ENCODE measurements at regions not wholly inside any gene's neighbourhood (a gene's known extent, or its start where the extent isn't known, plus 50 kb on each side); places are given as distances from the start of the nearest gene placed in this dataset.

DNA sequence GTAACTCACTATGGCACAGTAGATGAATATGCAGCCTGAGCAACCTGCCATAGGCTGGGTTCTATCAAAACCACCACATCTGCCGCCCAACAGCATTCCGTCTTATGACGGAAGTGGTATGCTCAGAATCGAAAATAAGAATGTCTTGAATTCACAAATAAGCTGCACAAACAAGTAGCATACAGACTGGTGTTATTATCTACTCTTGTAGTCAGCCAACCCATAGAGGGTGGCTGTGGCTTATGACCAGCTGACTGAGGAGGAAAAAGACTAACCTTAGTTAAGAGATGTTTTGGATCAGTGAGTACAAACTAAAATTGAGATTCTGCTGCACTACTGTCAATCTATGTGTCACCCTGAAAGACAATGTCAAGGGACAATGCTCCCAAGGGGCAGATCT lies 1255.1 kb upstream of the EYS start:
- Histone ChIP-seq H3K18ac (ENCODE audit: extremely low read depth, low read length) (no peak overlapping the region), H3K14ac (ENCODE audit: insufficient read length) (no peak overlapping the region), H3K23ac (ENCODE audit: insufficient read length) (no peak overlapping the region), H2AFZ (ENCODE audit: low read length) (no peak overlapping the region), H3K9me3 (ENCODE audit: insufficient read depth in 2 of 2, low read depth in 1 of 2, low read length in 1 of 2) (no peaks in the 10 kb centered on the region), H3K9ac (replicated peaks in 1 of 4; ENCODE audit: extremely low read depth in 1 of 4, low read depth in 3 of 4, low read length in 3 of 4) (no peak overlapping the region), H2BK20ac (ENCODE audit: low read length) (no peak overlapping the region), H2BK120ac (replicated peaks; ENCODE audit: low read depth, low read length) (no peak overlapping the region), H3K4me3 (ENCODE audit: extremely low read depth in 1 of 4, insufficient read depth in 2 of 4, low read depth in 3 of 4, low read length in 4 of 4) (no peak overlapping the region), H3K4ac (replicated peaks; ENCODE audit: insufficient read length, low read depth, low read length) (no peak overlapping the region), H3K23me2 (ENCODE audit: low read depth, low read length) (no peaks in the 10 kb centered on the region), H3K27ac (ENCODE audit: low read depth, low read length) (no peak overlapping the region), H4K8ac (ENCODE audit: extremely low read depth, insufficient read depth, low read length) (no peak overlapping the region), H4K91ac (replicated peaks; ENCODE audit: insufficient read length, low read length) (no peak overlapping the region), H3K56ac (replicated peaks; ENCODE audit: insufficient read length, low read depth, low read length) (no peak overlapping the region), H2BK15ac (ENCODE audit: low read length) (no peak overlapping the region), H2BK5ac (ENCODE audit: low read depth, low read length) (no peak overlapping the region), H4K5ac (ENCODE audit: insufficient read length, low read depth, low read length) (no peak overlapping the region), H2BK12ac (ENCODE audit: low read depth, low read length) (no peak overlapping the region), H4K20me1 (replicated peaks in 1 of 2; ENCODE audit: control insufficient read depth in 1 of 2, insufficient read depth in 2 of 2, low read length in 2 of 2) (no peaks in the 10 kb centered on the region), H3K79me2 (ENCODE audit: control insufficient read depth in 1 of 2, insufficient read depth in 2 of 2, low read length in 2 of 2) (no peaks in the 10 kb centered on the region), H3K79me1 (ENCODE audit: low read depth, low read length) (no peaks in the 10 kb centered on the region), H3K4me2 (ENCODE audit: insufficient read depth in 1 of 2, low read depth in 2 of 2, low read length in 2 of 2) (no peak overlapping the region), H3K4me1 (replicated peaks in 1 of 4; ENCODE audit: control insufficient read depth in 3 of 4, insufficient read depth in 4 of 4, low read length in 3 of 4) (no peaks in the 10 kb centered on the region), H3K27me3 (replicated peaks in 1 of 4; ENCODE audit: control insufficient read depth in 3 of 4, extremely low read depth in 1 of 4, insufficient read depth in 3 of 4, low read length in 3 of 4) (no peaks in the 10 kb centered on the region), H2AK5ac (ENCODE audit: low read depth, low read length) (no peak overlapping the region), H3K36me3 (ENCODE audit: control insufficient read depth in 2 of 4, insufficient read depth in 4 of 4, low read length in 3 of 4) (no peaks in the 10 kb centered on the region)
- 88% methylated on average over 4 of the region's 4 CpGs; no CpG with 5 or more reads in 1 of the 2 experiments for WGBS, 2 experiments (ENCODE audit: extremely low coverage in 1 of 2, insufficient coverage in 1 of 2, insufficient read length in 1 of 2, insufficient replicate concordance in 2 of 2, low coverage in 1 of 2, low lambda C conversion rate in 2 of 2, missing lambda C conversion rate in 1 of 2)
- POLR2A ChIA-PET (ENCODE audit: partially characterized antibody), result no interaction called here
- no peak for TF ChIP-seq RFX5 (IDR thresholded peaks at IDR 0.05; ENCODE audit: borderline replicate concordance, low read depth, low read length)
- TF ChIP-seq BACH1 (IDR thresholded peaks at IDR 0.05; ENCODE audit: low read length), result no peak
- TF ChIP-seq KDM1A (IDR thresholded peaks at IDR 0.05; ENCODE audit: borderline replicate concordance, low read length), result no peak
- TF ChIP-seq BCL11A (IDR thresholded peaks at IDR 0.05; ENCODE audit: low read depth in 2 of 2, low read length in 2 of 2), result no peak
- TF ChIP-seq, protein P1, sequence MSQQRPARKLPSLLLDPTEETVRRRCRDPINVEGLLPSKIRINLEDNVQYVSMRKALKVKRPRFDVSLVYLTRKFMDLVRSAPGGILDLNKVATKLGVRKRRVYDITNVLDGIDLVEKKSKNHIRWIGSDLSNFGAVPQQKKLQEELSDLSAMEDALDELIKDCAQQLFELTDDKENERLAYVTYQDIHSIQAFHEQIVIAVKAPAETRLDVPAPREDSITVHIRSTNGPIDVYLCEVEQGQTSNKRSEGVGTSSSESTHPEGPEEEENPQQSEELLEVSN (IDR thresholded peaks at IDR 0.05), result no peak
- TF ChIP-seq POLR2A (IDR thresholded peaks at IDR 0.05; ENCODE audit: control extremely low read depth in 1 of 2, low read depth in 2 of 2, low read length in 2 of 2), result no peak
- DNase-seq (ENCODE audit: low read depth in 1 of 2, low spot score in 2 of 2), result no peak
- no peak for FAIRE-seq
- CTCF ChIA-PET (ENCODE audit: partially characterized antibody), result no interaction called here

Data from H1 (cell line).